HG03196 (cell line): ENCODE measurements at regions not wholly inside any gene's neighbourhood (a gene's known extent, or its start where the extent isn't known, plus 50 kb on each side); places are given as distances from the start of the nearest gene placed in this dataset.
A peak's percentile ranks its signal among the peaks of the same experiment; 100 is the strongest.
"Not testable (repeated sequence)": the region's sequence is repeated elsewhere in the genome, so short reads cannot be mapped to it uniquely, and the experiment has no call there.

ENCODE experiments used
- ATAC-seq: cut with Tn5 transposase; IDR thresholded peaks from one replicate; pipeline ENCODE4 v1.9.1; 2021; ENCODE audit not compliant: unreplicated experiment

DNA sequence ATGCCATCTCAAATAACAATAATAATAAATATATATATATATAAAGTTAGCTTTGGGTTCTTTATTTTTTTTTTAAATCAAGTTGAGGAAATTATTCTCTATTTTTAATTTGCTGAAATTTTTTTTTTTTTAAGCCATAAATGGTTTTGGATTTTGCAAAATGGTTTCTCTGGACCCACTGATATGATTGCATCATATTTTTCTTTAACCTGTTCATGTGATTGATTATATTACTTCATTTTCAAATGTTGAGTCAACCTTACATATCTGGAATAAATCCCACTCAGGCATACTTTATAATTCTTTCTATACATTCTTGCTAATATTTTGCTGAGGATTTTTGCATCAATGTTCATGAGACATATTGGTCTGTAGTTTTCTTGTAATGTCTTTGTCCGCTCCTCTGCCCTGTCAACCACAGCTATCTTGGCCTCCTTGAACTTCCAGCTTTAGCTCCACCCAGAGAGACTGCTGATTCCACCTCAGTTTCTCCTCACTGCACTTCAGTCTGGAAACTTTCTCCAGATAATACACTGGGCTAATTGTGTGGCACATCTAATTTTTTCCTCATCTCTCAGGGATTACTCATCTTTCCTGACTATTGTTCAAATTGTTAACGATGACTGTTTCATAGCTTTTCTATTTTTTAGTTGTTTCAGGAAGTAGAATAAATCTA lies 160.9 kb upstream of the GIMD1 start:
- no peak for ATAC-seq

GRCh38 chr4:106527316-106527715 lies 158.7 kb upstream of the GIMD1 start:
- ATAC-seq = no peak

GRCh38 chr4:106525425-106525824 lies 156.8 kb upstream of the GIMD1 start:
- ATAC-seq = not testable (repeated sequence)

GRCh38 chr4:106524772-106525171 lies 156.2 kb upstream of the GIMD1 start:
- ATAC-seq = not testable (repeated sequence)

- ATAC-seq = no peak
These were observed 154.3 kb upstream of the GIMD1 start for GRCh38 chr4:106522839-106523238.

- no peak for ATAC-seq
These were observed 144.1 kb upstream of the GIMD1 start for GRCh38 chr4:106512706-106513105.

GRCh38 chr4:106507440-106507839 lies 138.9 kb upstream of the GIMD1 start:
- ATAC-seq = no peak

DNA sequence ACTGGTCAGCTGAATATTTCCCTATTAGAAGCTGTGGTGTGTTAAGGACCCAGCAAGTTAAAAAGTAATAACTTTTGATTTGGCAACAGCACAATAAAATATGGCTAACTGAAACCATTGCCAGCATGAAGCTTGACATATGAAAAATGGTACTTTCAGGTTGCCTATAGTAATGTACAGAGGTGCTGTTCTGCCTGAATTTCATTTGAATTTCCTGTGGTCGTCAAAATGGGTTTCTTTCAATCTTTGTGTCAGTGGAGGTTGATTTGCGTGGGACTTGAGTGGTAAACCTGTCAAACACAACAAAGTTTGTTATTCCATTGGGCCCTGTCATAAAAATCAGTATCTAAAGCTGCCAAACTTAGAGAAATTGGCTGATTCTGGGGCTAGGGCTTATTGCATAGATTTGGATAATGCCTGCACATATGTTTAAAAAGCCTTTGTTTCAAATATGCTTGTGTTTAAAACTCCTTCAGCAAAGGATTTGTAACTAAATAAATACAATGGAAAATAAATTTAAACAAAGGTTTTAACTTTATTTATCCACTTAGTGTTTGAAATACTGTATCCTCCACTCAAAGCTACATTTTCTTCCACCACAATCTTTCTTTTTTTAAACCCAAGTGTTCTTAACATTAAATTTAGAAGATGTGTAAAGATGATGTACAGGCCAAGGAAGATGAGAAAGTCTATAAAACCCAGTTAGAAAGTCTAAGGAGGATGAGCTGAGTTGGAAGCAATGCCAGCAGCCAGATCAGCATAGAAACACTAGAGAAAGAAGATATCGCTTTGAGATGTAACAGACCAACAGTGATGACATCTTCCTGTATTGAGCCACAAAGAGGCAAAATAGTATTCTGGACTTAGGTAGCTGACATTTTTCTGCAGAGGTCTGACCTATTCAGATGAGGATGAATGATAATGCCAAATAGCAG lies 134.8 kb upstream of the GIMD1 start:
- ATAC-seq = no peak

- peak; percentile 73 for ATAC-seq
These were observed 133.6 kb upstream of the GIMD1 start for GRCh38 chr4:106502106-106502699.

DNA sequence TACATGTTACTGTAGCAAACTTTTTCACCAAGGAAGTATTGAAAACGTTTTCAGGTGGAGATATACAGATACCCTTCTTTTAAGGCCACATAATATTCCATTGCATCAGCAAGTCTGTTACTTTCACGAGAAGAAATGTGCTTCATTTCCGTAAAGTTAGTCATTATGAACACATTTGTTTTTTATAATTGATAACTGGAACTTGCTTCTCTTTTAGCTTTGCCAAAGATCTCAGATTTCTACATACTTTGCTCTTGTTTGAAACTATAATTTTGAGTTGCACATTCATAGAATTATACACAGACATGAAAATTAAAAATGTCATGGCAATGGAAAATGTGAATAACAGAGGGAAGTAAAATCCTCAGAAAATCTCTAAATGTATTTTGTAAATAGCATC lies 128.7 kb upstream of the GIMD1 start:
- ATAC-seq = no peak

DNA sequence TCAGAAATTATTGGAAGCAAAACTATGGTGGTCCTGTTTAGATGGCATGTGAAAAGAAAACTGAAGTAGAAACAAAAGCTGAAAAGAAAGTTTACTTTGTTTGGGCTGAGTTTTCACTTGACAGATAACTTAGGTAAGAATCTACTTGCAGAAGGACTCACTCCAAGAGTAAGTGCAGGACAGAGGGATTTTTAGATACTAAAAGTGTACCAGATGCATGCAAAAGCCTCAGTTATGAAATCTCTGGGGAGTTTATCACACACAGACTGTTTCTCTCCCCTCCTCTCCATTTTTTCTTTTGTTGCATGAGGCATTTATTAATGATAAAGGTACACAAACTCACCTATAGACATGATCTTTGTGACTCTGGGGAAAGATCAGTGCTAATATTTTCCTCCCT lies 127.5 kb upstream of the GIMD1 start:
- ATAC-seq = no peak

- no peak for ATAC-seq
These were observed 126.9 kb upstream of the GIMD1 start for GRCh38 chr4:106495476-106495875.

- ATAC-seq = no peak
These were observed 125.5 kb upstream of the GIMD1 start for GRCh38 chr4:106494066-106494465.

DNA sequence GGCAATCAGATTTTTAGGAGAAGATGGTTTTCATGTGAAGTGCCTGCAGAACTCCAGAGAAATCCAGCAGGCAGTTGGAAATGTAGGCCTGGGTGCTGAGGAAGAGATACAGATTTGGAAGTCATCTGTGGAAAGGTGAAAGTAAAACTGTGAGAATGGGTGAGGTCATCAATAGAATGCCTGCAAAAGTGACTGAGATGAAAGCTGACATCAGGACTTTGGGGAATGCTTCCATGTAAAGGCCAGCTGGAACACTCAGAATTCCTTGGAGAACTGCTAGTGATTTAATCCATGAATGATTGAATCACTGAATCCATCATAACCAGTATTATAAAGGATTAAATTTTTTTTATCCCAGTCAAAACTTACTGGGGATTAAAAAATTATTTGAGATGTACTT lies 124.5 kb upstream of the GIMD1 start:
- no peak for ATAC-seq

GRCh38 chr4:106486533-106486932 lies 118.0 kb upstream of the GIMD1 start:
- ATAC-seq = no peak

- no peak for ATAC-seq
These were observed 113.2 kb upstream of the GIMD1 start for GRCh38 chr4:106481801-106482200.

DNA sequence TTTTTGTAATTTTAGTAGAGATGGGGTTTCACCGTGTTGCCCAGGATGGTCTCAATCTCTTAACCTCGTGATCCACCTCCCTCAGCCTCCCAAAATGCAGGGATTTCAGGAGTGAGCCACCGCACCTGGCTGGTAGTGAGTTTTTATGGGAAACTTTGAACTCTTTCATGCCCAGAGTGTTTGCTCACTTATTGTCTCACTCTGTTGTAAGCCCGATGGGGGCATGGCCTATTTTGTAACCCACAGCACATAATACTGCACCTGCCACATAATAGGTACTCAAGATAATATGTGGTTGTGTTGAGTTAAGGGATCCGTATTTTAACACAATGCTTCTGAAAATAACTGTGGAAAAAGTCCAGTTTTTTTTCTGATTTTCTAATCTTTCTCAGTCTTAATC lies 109.6 kb upstream of the GIMD1 start:
- no peak for ATAC-seq

GRCh38 chr4:106476741-106477140 lies 108.2 kb upstream of the GIMD1 start:
- ATAC-seq = no peak

- no peak for ATAC-seq
These were observed 104.9 kb upstream of the GIMD1 start for GRCh38 chr4:106473515-106473914.

GRCh38 chr4:106471151-106471550 lies 102.6 kb upstream of the GIMD1 start:
- no peak for ATAC-seq

DNA sequence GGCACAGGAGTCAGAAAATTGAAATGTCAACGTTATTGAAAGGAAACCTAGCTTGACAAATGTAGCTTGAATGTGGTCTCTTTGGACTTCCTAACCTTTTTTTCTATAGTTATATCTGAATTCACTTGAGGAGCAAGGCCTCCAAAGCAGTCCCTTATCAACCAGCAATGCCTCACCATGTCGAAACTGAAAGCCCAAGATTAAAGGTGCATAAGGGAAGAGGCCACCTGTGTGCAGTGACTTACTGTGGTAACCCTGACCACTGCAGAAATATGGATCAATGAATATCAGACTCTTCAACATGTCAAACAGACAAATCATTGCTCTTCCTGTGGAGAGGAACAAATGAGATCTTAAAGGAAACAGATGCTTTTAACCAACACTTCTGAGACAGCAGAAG lies 95.0 kb upstream of the GIMD1 start:
- ATAC-seq = no peak

- ATAC-seq = no peak
These were observed 86.0 kb upstream of the GIMD1 start for GRCh38 chr4:106454581-106454980.
